Ishikawa (cell line): ENCODE measurements at regions not wholly inside any gene's neighbourhood (a gene's known extent, or its start where the extent isn't known, plus 50 kb on each side); places are given as distances from the start of the nearest gene placed in this dataset.

Experiments
- CEBPB ChIP-seq: IDR thresholded peaks from 2 replicates; pipeline ENCODE4 v1.6.1; 2012
- CREB1 ChIP-seq: IDR thresholded peaks from 2 replicates; pipeline ENCODE4 v1.6.1; 2012; ENCODE audit warnings: low read depth
- EGR1 ChIP-seq: IDR thresholded peaks from 2 replicates; pipeline ENCODE4 v1.6.1; 2012
- EP300 ChIP-seq: IDR thresholded peaks from 2 replicates; pipeline ENCODE4 v1.6.1; 2012; ENCODE audit warnings: borderline replicate concordance
- FOXM1 ChIP-seq: IDR thresholded peaks from 2 replicates; pipeline ENCODE4 v1.6.1; 2012; ENCODE audit warnings: low read depth, borderline replicate concordance
- NFIC ChIP-seq: IDR thresholded peaks from 2 replicates; pipeline ENCODE4 v1.6.1; 2012
- RAD21 ChIP-seq: IDR thresholded peaks from 2 replicates; pipeline ENCODE4 v1.6.1; 2012; ENCODE audit warnings: low read depth
- REST ChIP-seq: IDR thresholded peaks from 2 replicates; pipeline ENCODE4 v1.6.1; 2012; ENCODE audit warnings: low read depth, mild to moderate bottlenecking
- TAF1 ChIP-seq: IDR thresholded peaks from 2 replicates; pipeline ENCODE4 v1.6.1; 2012; ENCODE audit warnings: low read depth, mild to moderate bottlenecking
- TCF12 ChIP-seq: IDR thresholded peaks from 2 replicates; pipeline ENCODE4 v1.6.1; 2012; ENCODE audit warnings: low read depth
- TEAD4 ChIP-seq: IDR thresholded peaks from 2 replicates; pipeline ENCODE4 v1.6.1; 2012
- YY1 ChIP-seq: IDR thresholded peaks from 2 replicates; pipeline ENCODE4 v1.6.1; 2012; ENCODE audit warnings: low read depth
- ZBTB7A ChIP-seq: IDR thresholded peaks from 2 replicates; pipeline ENCODE4 v1.6.1; 2012; ENCODE audit warnings: low read depth
- TF ChIP-seq, protein P1 (sequence below): IDR thresholded peaks from 2 replicates; pipeline ENCODE4 v1.6.1; 2012

DNA sequence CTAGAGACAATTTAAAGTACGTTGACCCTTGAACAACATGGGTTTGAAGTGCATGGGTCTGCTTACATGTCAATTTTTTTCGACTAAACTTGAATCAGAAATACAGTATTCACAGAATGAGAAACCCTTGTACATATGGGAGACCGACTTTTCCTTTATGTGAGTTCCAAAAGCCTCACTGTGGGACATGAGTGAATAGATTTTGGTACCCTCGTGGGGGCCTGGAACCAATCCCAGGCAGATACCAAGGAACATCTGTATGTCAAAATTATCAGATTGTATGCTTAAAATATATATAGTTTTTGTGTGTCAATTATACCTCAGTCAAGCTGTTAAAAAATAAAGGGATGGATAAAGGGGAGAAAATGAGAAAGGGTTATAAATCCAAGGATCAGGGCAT is 78.7 kb upstream of the MAN2A1 start:
- no peak for TF ChIP-seq RAD21
- TF ChIP-seq, protein P1, sequence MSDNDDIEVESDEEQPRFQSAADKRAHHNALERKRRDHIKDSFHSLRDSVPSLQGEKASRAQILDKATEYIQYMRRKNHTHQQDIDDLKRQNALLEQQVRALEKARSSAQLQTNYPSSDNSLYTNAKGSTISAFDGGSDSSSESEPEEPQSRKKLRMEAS, result no peak
- no peak for TF ChIP-seq EP300
- no peak for TF ChIP-seq EGR1
- no peak for TF ChIP-seq ZBTB7A
- no peak for TF ChIP-seq TEAD4
- TF ChIP-seq TCF12, result no peak
- no peak for TF ChIP-seq CREB1
- no peak for TF ChIP-seq YY1
- no peak for TF ChIP-seq NFIC
- no peak for TF ChIP-seq TAF1
- TF ChIP-seq FOXM1, result no peak
- no peak for TF ChIP-seq CEBPB
- no peak for TF ChIP-seq REST
